Tibial artery (tissue), 4 donors: ENCODE measurements at regions not wholly inside any gene's neighbourhood (a gene's known extent, or its start where the extent isn't known, plus 50 kb on each side); places are given as distances from the start of the nearest gene placed in this dataset.

Experiments
- DNase-seq, 2 donors: peaks; one replicate each; pipeline ENCODE4 v3.0.0-alpha.2; 2019
- H3K27ac ChIP-seq, 2 donors: fragments of 200-600 bp; sonication (generic) in 1 of 2; 1 replicate in 1 of 2; 2 replicates in 1 of 2; pipeline ENCODE4 v1.5.1; 2018 to 2019; ENCODE audit warnings: mild to moderate bottlenecking in 1 of 2
- H3K27me3 ChIP-seq, 2 donors: fragments of 200-600 bp; sonication (generic) in 1 of 2; one replicate each; pipeline versions ENCODE4 v1.5.1 to v1.6.0; 2016 to 2019
- H3K36me3 ChIP-seq, 3 donors: fragments of 200-600 bp; sonication (generic) in 2 of 3; one replicate each; pipeline ENCODE4 v1.5.1; 2016 to 2019; ENCODE audit warnings: mild to moderate bottlenecking in 2 of 3
- H3K4me1 ChIP-seq, 4 donors: fragments of 200-600 bp; sonication (generic) in 2 of 4; 1 replicate in 3 of 4; 2 replicates in 1 of 4; pipeline ENCODE4 v1.5.1; 2016 to 2019
- H3K4me3 ChIP-seq, 2 donors: fragments of 200-600 bp; sonication (generic) in 1 of 2; 1 replicate in 1 of 2; 2 replicates in 1 of 2; pipeline ENCODE4 v1.5.1; 2018 to 2019; ENCODE audit warnings: mild to moderate bottlenecking in 2 of 2
- H3K9me3 ChIP-seq, 3 donors: fragments of 200-600 bp; sonication (generic) in 1 of 3; one replicate each; pipeline ENCODE4 v1.5.1; 2016 to 2019
- intact Hi-C: fragments of 100-400 bp; cut with DNase I; formaldehyde crosslinking; loops from one replicate; pipeline ENCODE4 v1.15.0; 2023; ENCODE audit warnings: low total_unique reads
- TF ChIP-seq, protein P1 (sequence below), 2 experiments: fragments of 200-600 bp in 1 of 2; fragments of 450-650 bp in 1 of 2; IDR thresholded peaks; one replicate each; pipeline ENCODE4 v1.5.1; 2017 to 2019; ENCODE audit warnings: antibody characterized with exemption in 2 of 2, mild to moderate bottlenecking in 1 of 2, moderate library complexity in 1 of 2

DNA sequence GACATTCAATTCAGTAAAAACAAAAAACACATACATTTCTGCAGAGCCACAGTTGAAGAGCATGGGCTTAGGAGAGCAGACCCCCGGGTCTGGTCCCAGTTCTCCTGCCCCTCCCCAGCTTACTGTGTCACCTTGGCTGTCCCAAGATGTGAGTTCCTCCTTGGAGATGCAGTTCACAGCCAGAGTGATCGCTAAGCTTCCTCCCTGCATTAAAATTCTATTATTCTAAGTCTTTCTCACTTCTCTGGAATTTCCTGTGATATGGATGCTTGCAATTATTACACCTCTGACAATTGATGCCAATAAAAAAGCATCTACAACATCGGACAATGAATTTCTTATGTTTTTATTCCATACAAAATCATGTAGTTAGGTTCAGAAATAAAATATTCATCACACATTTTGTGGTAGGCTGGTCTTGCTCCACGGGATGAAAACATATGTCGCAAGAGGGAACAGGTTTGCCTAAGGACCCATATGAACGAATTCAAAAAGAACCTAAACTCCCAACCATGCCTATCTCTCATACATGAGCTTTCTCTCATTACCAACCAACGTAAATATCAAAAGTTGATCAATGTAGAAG is 328.5 kb upstream of the RUNX1 start:
- Histone ChIP-seq H3K36me3 (no peaks in the 10 kb centered on the region), H3K4me1 (no peaks in the 10 kb centered on the region), H3K27ac (no peak overlapping the region), H3K27me3 (no peaks in the 10 kb centered on the region), H3K9me3 (no peaks in the 10 kb centered on the region), H3K4me3 (no peak overlapping the region)
- intact Hi-C loops = no loop called here
- no peak for DNase-seq
- TF ChIP-seq, protein P1, sequence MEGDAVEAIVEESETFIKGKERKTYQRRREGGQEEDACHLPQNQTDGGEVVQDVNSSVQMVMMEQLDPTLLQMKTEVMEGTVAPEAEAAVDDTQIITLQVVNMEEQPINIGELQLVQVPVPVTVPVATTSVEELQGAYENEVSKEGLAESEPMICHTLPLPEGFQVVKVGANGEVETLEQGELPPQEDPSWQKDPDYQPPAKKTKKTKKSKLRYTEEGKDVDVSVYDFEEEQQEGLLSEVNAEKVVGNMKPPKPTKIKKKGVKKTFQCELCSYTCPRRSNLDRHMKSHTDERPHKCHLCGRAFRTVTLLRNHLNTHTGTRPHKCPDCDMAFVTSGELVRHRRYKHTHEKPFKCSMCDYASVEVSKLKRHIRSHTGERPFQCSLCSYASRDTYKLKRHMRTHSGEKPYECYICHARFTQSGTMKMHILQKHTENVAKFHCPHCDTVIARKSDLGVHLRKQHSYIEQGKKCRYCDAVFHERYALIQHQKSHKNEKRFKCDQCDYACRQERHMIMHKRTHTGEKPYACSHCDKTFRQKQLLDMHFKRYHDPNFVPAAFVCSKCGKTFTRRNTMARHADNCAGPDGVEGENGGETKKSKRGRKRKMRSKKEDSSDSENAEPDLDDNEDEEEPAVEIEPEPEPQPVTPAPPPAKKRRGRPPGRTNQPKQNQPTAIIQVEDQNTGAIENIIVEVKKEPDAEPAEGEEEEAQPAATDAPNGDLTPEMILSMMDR (IDR thresholded peaks at IDR 0.05) = no peak

DNA sequence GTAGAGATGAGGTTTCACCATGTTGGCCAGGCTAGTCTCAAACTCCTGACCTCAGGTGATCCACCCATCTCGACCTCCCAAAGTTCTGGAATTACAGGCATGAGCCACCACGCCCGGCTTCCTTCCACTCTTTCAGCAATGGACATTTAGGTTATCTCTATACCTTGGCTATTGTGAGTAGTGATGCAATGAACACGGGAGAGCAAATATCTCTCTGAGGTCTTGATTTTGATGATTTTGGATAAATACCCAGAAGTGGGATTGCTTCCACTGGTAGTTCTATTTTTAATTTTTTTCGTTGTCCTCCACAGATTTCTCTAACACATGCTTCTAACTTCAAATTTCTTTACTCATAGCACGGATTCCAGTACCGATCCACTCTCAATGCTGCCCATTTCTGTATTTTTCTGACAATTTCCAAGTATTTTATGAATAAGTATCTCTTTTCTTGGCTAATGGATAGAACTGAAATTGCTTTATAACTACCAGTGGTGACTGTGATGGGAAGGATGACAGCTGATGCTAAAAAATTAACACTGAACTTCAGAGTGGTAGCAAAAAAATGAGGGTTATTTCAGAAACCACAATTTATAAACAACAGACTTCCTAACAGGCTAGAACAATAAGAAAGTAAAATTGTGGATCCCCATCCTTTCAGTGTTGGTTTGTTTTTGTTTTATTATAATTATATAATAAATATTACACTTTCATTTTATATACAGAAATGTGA is 327.5 kb upstream of the RUNX1 start:
- no peaks in the 10 kb centered on the region for H3K4me1 ChIP-seq
- no peaks in the 10 kb centered on the region for H3K36me3 ChIP-seq
- no peaks in the 10 kb centered on the region for H3K9me3 ChIP-seq
- TF ChIP-seq, protein P1 (IDR thresholded peaks at IDR 0.05) = no peak
- no peak for DNase-seq
- no peak overlapping the region for H3K4me3 ChIP-seq
- intact Hi-C loops = no loop called here
- H3K27me3 ChIP-seq = no peaks in the 10 kb centered on the region
- no peak overlapping the region for H3K27ac ChIP-seq

DNA sequence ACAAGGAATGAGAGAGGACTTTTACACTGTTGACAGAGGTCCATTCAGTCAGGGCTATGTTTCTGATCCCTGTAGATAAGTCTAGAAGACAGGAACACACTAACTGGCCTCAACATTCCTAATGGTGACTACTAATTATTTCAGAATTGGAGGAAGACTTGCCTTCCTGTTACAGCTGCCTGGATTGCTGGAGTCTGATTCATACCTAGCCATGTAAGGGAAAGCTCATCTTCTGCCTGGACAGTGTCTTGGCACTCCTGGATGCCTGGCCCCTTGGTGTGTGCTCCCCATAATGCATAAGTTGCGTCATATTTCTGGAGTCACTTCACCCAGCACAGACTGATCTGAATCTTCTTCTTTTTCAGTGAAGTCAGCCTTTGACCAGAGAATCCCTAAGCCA is 326.0 kb upstream of the RUNX1 start:
- no peaks in the 10 kb centered on the region for H3K36me3 ChIP-seq
- DNase-seq = no peak
- intact Hi-C loops = no loop called here
- no peak overlapping the region for H3K27ac ChIP-seq
- H3K9me3 ChIP-seq = no peaks in the 10 kb centered on the region
- no peaks in the 10 kb centered on the region for H3K4me1 ChIP-seq
- TF ChIP-seq, protein P1 (IDR thresholded peaks at IDR 0.05) = no peak
- H3K27me3 ChIP-seq = no peaks in the 10 kb centered on the region
- H3K4me3 ChIP-seq = no peak overlapping the region

DNA sequence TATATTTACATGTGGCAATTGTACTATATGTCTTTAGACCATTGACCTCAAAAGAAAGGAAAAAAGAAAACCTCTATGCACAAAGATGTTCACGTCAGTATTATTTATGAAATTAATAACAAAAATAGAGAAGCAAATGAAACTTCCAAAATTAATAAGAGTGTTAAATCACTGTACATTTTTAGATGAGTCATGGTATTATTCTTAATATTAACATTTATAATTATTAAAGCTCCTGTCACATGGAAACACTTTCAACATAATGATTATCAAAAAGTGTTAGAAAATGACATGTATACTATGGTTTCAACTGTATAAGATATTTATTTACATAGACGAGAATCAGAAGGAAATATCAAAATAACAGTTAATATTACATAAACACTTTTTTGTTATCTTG is 324.9 kb upstream of the RUNX1 start:
- no peaks in the 10 kb centered on the region for H3K4me1 ChIP-seq
- H3K27ac ChIP-seq = no peak overlapping the region
- no peaks in the 10 kb centered on the region for H3K9me3 ChIP-seq
- H3K4me3 ChIP-seq = no peak overlapping the region
- H3K36me3 ChIP-seq = no peaks in the 10 kb centered on the region
- intact Hi-C loops = no loop called here
- TF ChIP-seq, protein P1 (IDR thresholded peaks at IDR 0.05) = no peak
- no peaks in the 10 kb centered on the region for H3K27me3 ChIP-seq
- DNase-seq = no peak

DNA sequence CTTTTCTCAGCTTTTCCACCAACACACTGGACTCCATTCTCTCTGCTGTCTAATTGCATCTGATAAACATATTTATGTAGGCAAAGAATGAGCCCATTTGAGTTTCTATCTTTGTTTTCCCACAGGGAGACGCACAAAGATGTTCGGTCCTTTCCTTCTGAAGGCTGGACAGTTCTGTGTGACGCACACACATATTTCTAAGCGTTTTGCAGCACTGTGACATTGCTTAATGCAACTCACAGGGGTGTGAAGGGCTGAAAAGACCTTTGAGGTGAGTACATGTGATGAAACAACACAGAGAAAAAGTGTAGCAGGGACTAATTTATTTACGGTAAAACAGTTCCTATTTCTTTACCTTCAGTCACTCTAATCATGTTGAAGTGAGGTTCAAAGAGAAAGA is 323.1 kb upstream of the RUNX1 start:
- H3K4me3 ChIP-seq = no peak overlapping the region
- intact Hi-C loops = no loop called here
- TF ChIP-seq, protein P1 (IDR thresholded peaks at IDR 0.05) = no peak
- H3K36me3 ChIP-seq = no peaks in the 10 kb centered on the region
- no peak overlapping the region for H3K27ac ChIP-seq
- H3K27me3 ChIP-seq = no peaks in the 10 kb centered on the region
- no peaks in the 10 kb centered on the region for H3K9me3 ChIP-seq
- DNase-seq = no peak
- peaks cover 0 to under 1% (median 0%) of the 10 kb centered on the region in 4 donors for H3K4me1 ChIP-seq
